ENCODE measurements at regions not wholly inside any gene's neighbourhood (a gene's known extent, or its start where the extent isn't known, plus 50 kb on each side); places are given as distances from the start of the nearest gene placed in this dataset.

DNA sequence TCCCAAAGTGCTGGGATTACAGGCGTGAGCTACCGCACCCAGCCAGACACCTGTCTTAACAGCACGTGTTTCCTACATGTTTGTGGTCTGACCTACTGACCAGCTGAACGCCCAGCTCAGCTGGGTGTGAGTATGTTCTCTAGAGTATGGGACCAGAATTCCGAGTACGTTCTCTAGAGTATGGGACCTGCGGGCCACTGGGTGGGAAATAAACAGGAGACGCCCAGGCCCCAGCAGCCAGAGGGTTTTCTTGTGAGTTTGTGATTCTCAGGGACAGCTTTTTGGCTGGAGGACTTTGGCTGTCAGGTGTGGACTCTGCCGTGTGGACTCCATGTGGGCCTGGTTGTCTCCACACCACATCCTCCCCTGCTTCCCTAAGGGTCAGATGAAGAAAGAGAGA lies 87.3 kb downstream of the CHRD start:
- no peaks in the 10 kb centered on the region for H3K36me3 ChIP-seq
- TF ChIP-seq, protein P1, sequence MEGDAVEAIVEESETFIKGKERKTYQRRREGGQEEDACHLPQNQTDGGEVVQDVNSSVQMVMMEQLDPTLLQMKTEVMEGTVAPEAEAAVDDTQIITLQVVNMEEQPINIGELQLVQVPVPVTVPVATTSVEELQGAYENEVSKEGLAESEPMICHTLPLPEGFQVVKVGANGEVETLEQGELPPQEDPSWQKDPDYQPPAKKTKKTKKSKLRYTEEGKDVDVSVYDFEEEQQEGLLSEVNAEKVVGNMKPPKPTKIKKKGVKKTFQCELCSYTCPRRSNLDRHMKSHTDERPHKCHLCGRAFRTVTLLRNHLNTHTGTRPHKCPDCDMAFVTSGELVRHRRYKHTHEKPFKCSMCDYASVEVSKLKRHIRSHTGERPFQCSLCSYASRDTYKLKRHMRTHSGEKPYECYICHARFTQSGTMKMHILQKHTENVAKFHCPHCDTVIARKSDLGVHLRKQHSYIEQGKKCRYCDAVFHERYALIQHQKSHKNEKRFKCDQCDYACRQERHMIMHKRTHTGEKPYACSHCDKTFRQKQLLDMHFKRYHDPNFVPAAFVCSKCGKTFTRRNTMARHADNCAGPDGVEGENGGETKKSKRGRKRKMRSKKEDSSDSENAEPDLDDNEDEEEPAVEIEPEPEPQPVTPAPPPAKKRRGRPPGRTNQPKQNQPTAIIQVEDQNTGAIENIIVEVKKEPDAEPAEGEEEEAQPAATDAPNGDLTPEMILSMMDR (IDR thresholded peaks at IDR 0.05) = no peak
- H3K9me3 ChIP-seq = no peaks in the 10 kb centered on the region
- no peak overlapping the region for H3K27ac ChIP-seq
- no peak overlapping the region for H3K4me3 ChIP-seq (ENCODE audit: low read depth in 1 of 2, low read length in 1 of 2)
- peaks cover 25% of the 10 kb centered on the region for H3K27me3 ChIP-seq
- peaks cover 0 to 9% of the 10 kb centered on the region in 2 experiments for H3K4me1 ChIP-seq (ENCODE audit: control insufficient read depth in 1 of 2, insufficient read depth in 1 of 2, low read depth in 1 of 2, low read length in 1 of 2)

- Histone ChIP-seq H3K27me3 (peaks cover 25% of the 10 kb centered on the region), H3K4me1 (ENCODE audit: control insufficient read depth in 1 of 2, insufficient read depth in 1 of 2, low read depth in 1 of 2, low read length in 1 of 2) (peaks cover 3 to 19% of the 10 kb centered on the region in 2 experiments), H3K4me3 (ENCODE audit: low read depth in 1 of 2, low read length in 1 of 2) (no peak overlapping the region), H3K27ac (no peak overlapping the region), H3K9me3 (no peaks in the 10 kb centered on the region), H3K36me3 (no peaks in the 10 kb centered on the region)
- TF ChIP-seq, protein P1 (IDR thresholded peaks at IDR 0.05) = no peak
Measured at GRCh38 chr3:184470551-184470950, 90.7 kb downstream of the CHRD start.

DNA sequence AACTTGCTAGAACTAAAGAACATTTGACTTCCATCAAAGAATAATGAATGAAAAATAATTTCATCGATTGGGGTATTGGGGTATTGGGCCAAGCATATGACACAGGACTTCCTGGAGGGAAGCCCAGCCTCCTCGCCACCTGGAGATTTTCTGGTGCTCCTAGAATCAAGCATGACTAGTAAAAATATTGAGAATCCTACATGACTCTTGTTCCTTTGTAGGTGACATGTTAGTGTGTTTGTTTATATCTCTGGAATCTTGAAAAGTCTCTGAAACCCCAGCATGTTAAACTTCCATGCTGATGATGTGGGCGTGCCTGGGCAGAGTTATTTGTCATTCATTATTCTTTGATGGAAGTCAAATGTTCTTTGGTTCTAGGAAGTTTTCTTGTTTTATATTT lies 90.1 kb upstream of the EPHB3 start:
- Histone ChIP-seq H3K36me3 (no peaks in the 10 kb centered on the region), H3K4me3 (ENCODE audit: low read depth in 1 of 2, low read length in 1 of 2) (no peak overlapping the region), H3K27me3 (peaks cover 18% of the 10 kb centered on the region), H3K4me1 (ENCODE audit: control insufficient read depth in 1 of 2, insufficient read depth in 1 of 2, low read depth in 1 of 2, low read length in 1 of 2) (peaks cover 3 to 18% of the 10 kb centered on the region in 2 experiments), H3K27ac (no peak overlapping the region), H3K9me3 (no peaks in the 10 kb centered on the region)
- TF ChIP-seq, protein P1 (IDR thresholded peaks at IDR 0.05) = no peak

GRCh38 chr3:184472723-184473428 lies 88.7 kb upstream of the EPHB3 start:
- Histone ChIP-seq H3K4me3 (ENCODE audit: low read depth in 1 of 2, low read length in 1 of 2) (no peak overlapping the region), H3K27me3 (peaks cover 5% of the 10 kb centered on the region), H3K9me3 (no peaks in the 10 kb centered on the region), H3K36me3 (no peaks in the 10 kb centered on the region), H3K27ac (no peak overlapping the region), H3K4me1 (ENCODE audit: control insufficient read depth in 1 of 2, insufficient read depth in 1 of 2, low read depth in 1 of 2, low read length in 1 of 2) (peaks cover 3 to 14% of the 10 kb centered on the region in 2 experiments)
- TF ChIP-seq, protein P1 (IDR thresholded peaks at IDR 0.05) = no peak

- Histone ChIP-seq H3K36me3 (no peaks in the 10 kb centered on the region), H3K4me1 (ENCODE audit: control insufficient read depth in 1 of 2, insufficient read depth in 1 of 2, low read depth in 1 of 2, low read length in 1 of 2) (peaks cover 3 to 14% of the 10 kb centered on the region in 2 experiments), H3K27me3 (no peaks in the 10 kb centered on the region), H3K4me3 (ENCODE audit: low read depth in 1 of 2, low read length in 1 of 2) (no peak overlapping the region), H3K27ac (no peak overlapping the region), H3K9me3 (no peaks in the 10 kb centered on the region)
- TF ChIP-seq, protein P1 (IDR thresholded peaks at IDR 0.05) = no peak
Measured at GRCh38 chr3:184474897-184475296, 86.7 kb upstream of the EPHB3 start.

Data from neutrophil (primary cell).